ENCODE measurements at regions not wholly inside any gene's neighbourhood (a gene's known extent, or its start where the extent isn't known, plus 50 kb on each side); places are given as distances from the start of the nearest gene placed in this dataset.

DNA sequence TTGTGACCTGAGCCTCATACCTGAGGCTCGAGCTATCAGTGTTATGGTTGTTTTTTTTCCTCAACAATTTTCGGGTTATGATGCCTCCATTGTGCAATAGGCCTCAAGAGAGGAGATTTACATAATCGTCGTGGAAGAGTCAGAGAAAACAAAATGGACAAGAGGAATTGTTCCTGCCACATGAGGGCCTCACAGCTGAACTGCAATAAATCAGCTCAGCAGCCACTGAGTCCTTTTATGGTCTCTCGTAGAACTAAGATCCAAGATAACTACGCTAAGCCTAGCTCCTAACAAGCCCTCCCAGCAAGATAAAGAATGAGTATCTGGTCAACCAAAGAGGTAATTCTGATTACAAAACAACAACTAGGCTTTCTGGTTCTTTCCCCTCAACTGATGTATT, 336.8 kb downstream of the WDR11 start:
- TF ChIP-seq, protein P1, sequence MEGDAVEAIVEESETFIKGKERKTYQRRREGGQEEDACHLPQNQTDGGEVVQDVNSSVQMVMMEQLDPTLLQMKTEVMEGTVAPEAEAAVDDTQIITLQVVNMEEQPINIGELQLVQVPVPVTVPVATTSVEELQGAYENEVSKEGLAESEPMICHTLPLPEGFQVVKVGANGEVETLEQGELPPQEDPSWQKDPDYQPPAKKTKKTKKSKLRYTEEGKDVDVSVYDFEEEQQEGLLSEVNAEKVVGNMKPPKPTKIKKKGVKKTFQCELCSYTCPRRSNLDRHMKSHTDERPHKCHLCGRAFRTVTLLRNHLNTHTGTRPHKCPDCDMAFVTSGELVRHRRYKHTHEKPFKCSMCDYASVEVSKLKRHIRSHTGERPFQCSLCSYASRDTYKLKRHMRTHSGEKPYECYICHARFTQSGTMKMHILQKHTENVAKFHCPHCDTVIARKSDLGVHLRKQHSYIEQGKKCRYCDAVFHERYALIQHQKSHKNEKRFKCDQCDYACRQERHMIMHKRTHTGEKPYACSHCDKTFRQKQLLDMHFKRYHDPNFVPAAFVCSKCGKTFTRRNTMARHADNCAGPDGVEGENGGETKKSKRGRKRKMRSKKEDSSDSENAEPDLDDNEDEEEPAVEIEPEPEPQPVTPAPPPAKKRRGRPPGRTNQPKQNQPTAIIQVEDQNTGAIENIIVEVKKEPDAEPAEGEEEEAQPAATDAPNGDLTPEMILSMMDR (IDR thresholded peaks at IDR 0.05; ENCODE audit: poor library complexity, severe bottlenecking) = no peak
- no peak for TF ChIP-seq RAD21 (conservative IDR thresholded peaks at IDR 0.05)
- TF ChIP-seq TAF1 (IDR thresholded peaks at IDR 0.05; ENCODE audit: low read depth) = no peak
- TF ChIP-seq MXI1 (conservative IDR thresholded peaks at IDR 0.05; ENCODE audit: poor library complexity, severe bottlenecking) = no peak
